WI38 (cell line): ENCODE measurements at regions not wholly inside any gene's neighbourhood (a gene's known extent, or its start where the extent isn't known, plus 50 kb on each side); places are given as distances from the start of the nearest gene placed in this dataset.

ENCODE experiments used
- H3K4me3 ChIP-seq: 2 replicates; pipeline ENCODE4 v1.5.1; 2011; ENCODE audit warnings: low read depth, mild to moderate bottlenecking, control low read depth, low read length
- CTCF ChIP-seq: IDR thresholded peaks from 2 replicates; pipeline ENCODE4 v1.5.1; 2012; ENCODE audit warnings: low read depth, mild to moderate bottlenecking, control low read depth, low read length

GRCh38 chr12:87259391-87259790 is 769.8 kb downstream of the C12orf50 start:
- TF ChIP-seq CTCF = no peak
- H3K4me3 ChIP-seq = no peak overlapping the region

- TF ChIP-seq CTCF = no peak
- no peak overlapping the region for H3K4me3 ChIP-seq
Observed at GRCh38 chr12:87254381-87255030, 774.7 kb downstream of the C12orf50 start.

- no peak overlapping the region for H3K4me3 ChIP-seq
- no peak for TF ChIP-seq CTCF
Observed at GRCh38 chr12:87253157-87253556, 776.0 kb downstream of the C12orf50 start.

- no peak overlapping the region for H3K4me3 ChIP-seq
Observed at GRCh38 chr12:87246726-87247125, 782.5 kb downstream of the C12orf50 start.

GRCh38 chr12:87238466-87238865 is 790.7 kb downstream of the C12orf50 start:
- H3K4me3 ChIP-seq = no peak overlapping the region

More at GRCh38 chr12:87246726-87247125, 782.5 kb downstream of the C12orf50 start:
- no peak for TF ChIP-seq CTCF

GRCh38 chr12:87234898-87235297 is 794.3 kb downstream of the C12orf50 start:
- TF ChIP-seq CTCF = no peak
- H3K4me3 ChIP-seq = no peak overlapping the region

More at GRCh38 chr12:87238466-87238865, 790.7 kb downstream of the C12orf50 start:
- TF ChIP-seq CTCF = no peak

GRCh38 chr12:87233671-87234070 is 795.5 kb downstream of the C12orf50 start:
- no peak for TF ChIP-seq CTCF
- H3K4me3 ChIP-seq = no peak overlapping the region
